Right renal pelvis (tissue), 4 donors: ENCODE measurements at regions not wholly inside any gene's neighbourhood (a gene's known extent, or its start where the extent isn't known, plus 50 kb on each side); places are given as distances from the start of the nearest gene placed in this dataset.

Source experiments
- DNase-seq, 4 donors: peaks; one replicate each; pipeline ENCODE4 v3.0.0-alpha.2; 2013; ENCODE audit warnings: low read depth in 4 of 4, low spot score in 3 of 4, missing footprints in 1 of 4

GRCh38 chr2:240191001-240191400 is 50.5 kb upstream of the OTOS start:
- DNase-seq = no peak

GRCh38 chr2:240192661-240193060 is 52.2 kb upstream of the OTOS start:
- DNase-seq = no peak

- DNase-seq = peak in 1 of 4 donors; percentile 45
Measured at GRCh38 chr2:240194341-240194762, 53.9 kb upstream of the OTOS start.

GRCh38 chr2:240195316-240195861 is 54.9 kb upstream of the OTOS start:
- DNase-seq = no peak

GRCh38 chr2:240196716-240197461 is 56.4 kb upstream of the OTOS start:
- DNase-seq = no peak

- no peak for DNase-seq
Measured at GRCh38 chr2:240197462-240198139, 57.1 kb upstream of the OTOS start.

GRCh38 chr2:240198226-240198625 is 57.8 kb upstream of the OTOS start:
- DNase-seq = no peak

- no peak for DNase-seq
Measured at GRCh38 chr2:240199133-240199870, 58.8 kb upstream of the OTOS start.

GRCh38 chr2:240200230-240201051 is 60.0 kb upstream of the OTOS start:
- peak; percentile 25 to 51 (median 48) for DNase-seq

- DNase-seq = no peak
Measured at GRCh38 chr2:240201866-240202265, 61.4 kb upstream of the OTOS start.

- DNase-seq = no peak
Measured at GRCh38 chr2:240202586-240202985, 62.1 kb upstream of the OTOS start.

GRCh38 chr2:240203031-240203787 is 62.8 kb upstream of the OTOS start:
- DNase-seq = no peak

GRCh38 chr2:240203788-240204270 is 63.4 kb upstream of the OTOS start:
- no peak for DNase-seq

- no peak for DNase-seq
Measured at GRCh38 chr2:240204431-240205276, 64.2 kb upstream of the OTOS start.

- DNase-seq = no peak
Measured at GRCh38 chr2:240205348-240205747, 64.9 kb upstream of the OTOS start.

GRCh38 chr2:240205772-240206171 is 65.3 kb upstream of the OTOS start:
- no peak for DNase-seq

- no peak for DNase-seq
Measured at GRCh38 chr2:240206630-240207029, 66.2 kb upstream of the OTOS start.

- DNase-seq = no peak
Measured at GRCh38 chr2:240207661-240208060, 67.2 kb upstream of the OTOS start.

GRCh38 chr2:240208096-240208495 is 67.6 kb upstream of the OTOS start:
- no peak for DNase-seq
